B cell (primary cell): ENCODE measurements at regions not wholly inside any gene's neighbourhood (a gene's known extent, or its start where the extent isn't known, plus 50 kb on each side); places are given as distances from the start of the nearest gene placed in this dataset.

Experiments
- ATAC-seq: fragments of 200-7000 bp; cut with Tn5 transposase; one replicate; pipeline ENCODE4 v1.10.0; 2021; ENCODE audit warnings: low read depth, mild to moderate bottlenecking, moderate number of reproducible peaks, moderate library complexity
- CTCF ChIA-PET: fragments of 350-600 bp; sonication (Branson Sonifier 250); formaldehyde crosslinking; loops from one replicate; lab custom pipeline; 2021; ENCODE audit warnings: antibody characterized with exemption, inconsistent platforms; lab: Charles Lee
- POLR2A ChIA-PET: fragments of 350-600 bp; sonication (Branson Sonifier 250); formaldehyde crosslinking; loops from one replicate; lab custom pipeline; 2021; ENCODE audit warnings: antibody characterized with exemption; lab: Charles Lee
- DNase-seq: peaks from one replicate; pipeline ENCODE4 v3.0.0; 2013
- H2AFZ ChIP-seq: 2 replicates; pipeline ENCODE4 v1.6.1; 2012; ENCODE audit warnings: mild to moderate bottlenecking, low read depth, low read length; ENCODE audit not compliant: insufficient read depth, poor library complexity, severe bottlenecking
- H3K27ac ChIP-seq, 2 donors: 1 replicate in 1 of 2; 2 replicates in 1 of 2; pipeline ENCODE4 v1.5.1; 2012 to 2013; ENCODE audit warnings: low read length in 2 of 2, mild to moderate bottlenecking in 2 of 2, moderate library complexity in 1 of 2
- H3K27me3 ChIP-seq, 4 experiments: fragments of 200-600 bp in 1 of 4; sonication (generic) in 1 of 4; replicated peaks in 1 of 4; 1 replicate in 2 of 4; 2 replicates in 2 of 4; pipeline versions ENCODE4 v1.6.1 to v1.7.0; 2013 to 2016; ENCODE audit warnings: low read length in 3 of 4, mild to moderate bottlenecking in 2 of 4, mixed read lengths in 1 of 4, moderate library complexity in 1 of 4; ENCODE audit not compliant: insufficient read depth in 4 of 4, control insufficient read depth in 3 of 4; ENCODE audit errors: control extremely low read depth in 1 of 4
- H3K36me3 ChIP-seq, 2 experiments: replicated peaks in 1 of 2; 1 replicate in 1 of 2; 2 replicates in 1 of 2; pipeline versions ENCODE4 v1.6.1 to v1.7.1; 2013; ENCODE audit warnings: low read length in 1 of 2; ENCODE audit not compliant: insufficient read depth in 2 of 2, control insufficient read depth in 1 of 2; ENCODE audit errors: control extremely low read depth in 1 of 2, extremely low read depth in 1 of 2
- H3K4me1 ChIP-seq, 2 donors: fragments of 200-600 bp in 1 of 2; sonication (generic) in 1 of 2; 1 replicate in 1 of 2; 2 replicates in 1 of 2; pipeline versions ENCODE4 v1.5.1 to v1.6.1; 2013 to 2017; ENCODE audit warnings: low read length in 2 of 2; ENCODE audit not compliant: control insufficient read depth in 2 of 2, insufficient read depth in 2 of 2
- H3K4me2 ChIP-seq: replicated peaks from 2 replicates; pipeline ENCODE3; 2012; ENCODE audit warnings: mild to moderate bottlenecking, low read depth, low read length; ENCODE audit not compliant: poor library complexity, severe bottlenecking
- H3K4me3 ChIP-seq, 5 experiments: fragments of 200-600 bp in 1 of 5; sonication (generic) in 1 of 5; 1 replicate in 3 of 5; 2 replicates in 2 of 5; pipeline versions ENCODE4 v1.5.1 to v1.7.0; 2011 to 2016; ENCODE audit warnings: low read length in 4 of 5, mild to moderate bottlenecking in 4 of 5, low read depth in 2 of 5, control low read depth in 1 of 5, moderate library complexity in 1 of 5; ENCODE audit not compliant: insufficient read depth in 1 of 5; ENCODE audit errors: control extremely low read depth in 1 of 5, extremely low read depth in 1 of 5
- H3K79me2 ChIP-seq: fragments of 200-600 bp; sonication (generic); one replicate; pipeline ENCODE4 v1.6.0; 2016; ENCODE audit warnings: low read length; ENCODE audit not compliant: control insufficient read depth, insufficient read depth
- H3K9ac ChIP-seq: fragments of 200-600 bp; sonication (generic); 2 replicates; pipeline ENCODE4 v1.6.1; 2017; ENCODE audit warnings: mild to moderate bottlenecking, low read length, moderate library complexity
- H3K9me3 ChIP-seq, 3 donors: one replicate each; pipeline versions ENCODE4 v1.6.1 to v1.7.1; 2013; ENCODE audit warnings: low read length in 2 of 3; ENCODE audit not compliant: control insufficient read depth in 2 of 3, insufficient read depth in 1 of 3; ENCODE audit errors: control extremely low read depth in 1 of 3
- H4K20me1 ChIP-seq: 2 replicates; pipeline ENCODE4 v1.6.0; 2012; ENCODE audit warnings: mild to moderate bottlenecking, low read length; ENCODE audit not compliant: insufficient read depth, control insufficient read depth, poor library complexity, severe bottlenecking
- H3K27ac Mint-ChIP-seq: one replicate; pipeline ENCODE4 v1.8.0; 2021; ENCODE audit warnings: mixed read lengths
- H3K27me3 Mint-ChIP-seq: one replicate; pipeline ENCODE4 v1.8.0; 2021; ENCODE audit warnings: mixed read lengths
- H3K4me1 Mint-ChIP-seq: one replicate; pipeline ENCODE4 v1.8.0; 2021; ENCODE audit warnings: mixed read lengths
- H3K4me3 Mint-ChIP-seq: one replicate; pipeline ENCODE4 v1.8.0; 2021; ENCODE audit warnings: mixed read lengths
- H3K9me3 Mint-ChIP-seq: one replicate; pipeline ENCODE4 v1.8.0; 2022; ENCODE audit warnings: mixed read lengths; ENCODE audit not compliant: insufficient read depth
- CTCF ChIP-seq: fragments of 200-600 bp; IDR thresholded peaks from one replicate; pipeline ENCODE4 v1.8.0; 2022; ENCODE audit warnings: antibody characterized with exemption, mild to moderate bottlenecking
- EZH2 ChIP-seq: IDR thresholded peaks from 2 replicates; pipeline ENCODE4 v1.6.1; 2012; ENCODE audit warnings: borderline replicate concordance, low read depth, mild to moderate bottlenecking, moderate library complexity, low read length; ENCODE audit not compliant: insufficient read depth, poor library complexity, severe bottlenecking
- WGBS: methylation state at CpG from one replicate; pipeline ENCODE4 v1.1.5; 2013; ENCODE audit warnings: missing lambda C conversion rate; ENCODE audit not compliant: insufficient coverage; 5-methylcytosine and 5-hydroxymethylcytosine counted together
- intact Hi-C: fragments of 100-400 bp; cut with micrococcal nuclease; formaldehyde crosslinking; loops from one replicate; pipeline ENCODE4 v1.10.0; 2022

- 83% methylated on average over 1 of the region's 1 CpG for WGBS
- no peak overlapping the region for H3K27ac Mint-ChIP-seq
- no peaks in the 10 kb centered on the region for H3K9me3 Mint-ChIP-seq
- Histone ChIP-seq H3K9ac (no peak overlapping the region), H3K4me1 (no peaks in the 10 kb centered on the region), H3K27me3 (no peaks in the 10 kb centered on the region), H3K79me2 (no peaks in the 10 kb centered on the region), H4K20me1 (no peaks in the 10 kb centered on the region), H3K27ac (no peak overlapping the region), H3K36me3 (no peaks in the 10 kb centered on the region), H3K4me2 (no peak overlapping the region), H2AFZ (no peak overlapping the region), H3K9me3 (no peaks in the 10 kb centered on the region), H3K4me3 (no peak overlapping the region)
- no peak for DNase-seq
- ATAC-seq, result no peak
- intact Hi-C loops, result no loop called here
- CTCF ChIA-PET, result no interaction called here
- POLR2A ChIA-PET, result no interaction called here
- H3K27me3 Mint-ChIP-seq, result peaks cover 10% of the 10 kb centered on the region
- no peaks in the 10 kb centered on the region for H3K4me1 Mint-ChIP-seq
- H3K4me3 Mint-ChIP-seq, result no peak overlapping the region
- TF ChIP-seq CTCF (no peak), EZH2 (no peak)
These were observed 69.0 kb upstream of the FNDC3B start for GRCh38 chr3:171970301-171970788.

- H3K9ac ChIP-seq, result no peak overlapping the region
- intact Hi-C loops, result no loop called here
- no peaks in the 10 kb centered on the region for H3K9me3 ChIP-seq
- ATAC-seq (no peak), DNase-seq (no peak)
- no peak overlapping the region for H3K27ac ChIP-seq
- H3K79me2 ChIP-seq, result no peaks in the 10 kb centered on the region
- no peak overlapping the region for H3K4me3 ChIP-seq
- H3K4me2 ChIP-seq, result no peak overlapping the region
- H3K36me3 ChIP-seq, result no peaks in the 10 kb centered on the region
- no peak for TF ChIP-seq CTCF
- no peak for TF ChIP-seq EZH2
- no peak overlapping the region for H2AFZ ChIP-seq
- no peak overlapping the region for H3K27ac Mint-ChIP-seq
- H3K4me3 Mint-ChIP-seq, result no peak overlapping the region
- H3K27me3 ChIP-seq, result no peaks in the 10 kb centered on the region
- H3K9me3 Mint-ChIP-seq, result no peaks in the 10 kb centered on the region
- H4K20me1 ChIP-seq, result no peaks in the 10 kb centered on the region
- no peaks in the 10 kb centered on the region for H3K4me1 ChIP-seq
- H3K4me1 Mint-ChIP-seq, result no peaks in the 10 kb centered on the region
- H3K27me3 Mint-ChIP-seq, result peaks cover 6% of the 10 kb centered on the region
- ChIA-PET CTCF (no interaction called here), POLR2A (no interaction called here)
- no CpG with 5 or more reads among the region's 1 CpG for whole genome bisulfite sequencing
These were observed 67.4 kb upstream of the FNDC3B start for GRCh38 chr3:171971919-171972514.
